ENCODE measurements at regions not wholly inside any gene's neighbourhood (a gene's known extent, or its start where the extent isn't known, plus 50 kb on each side); places are given as distances from the start of the nearest gene placed in this dataset.
A peak's percentile ranks its signal among the peaks of the same experiment; 100 is the strongest.
"Not testable (repeated sequence)": the region's sequence is repeated elsewhere in the genome, so short reads cannot be mapped to it uniquely, and the experiment has no call there.

GRCh38 chr1:229176457-229176856 lies 94.5 kb upstream of the RAB4A start:
- DNase-seq (ENCODE audit: low read depth in 2 of 2), result not testable (repeated sequence)

- DNase-seq (ENCODE audit: low read depth in 2 of 2), result no peak
These were observed 90.8 kb upstream of the RAB4A start for GRCh38 chr1:229180161-229180560.

- no peak for DNase-seq (ENCODE audit: low read depth in 2 of 2)
These were observed 89.5 kb upstream of the RAB4A start for GRCh38 chr1:229181419-229181818.

DNA sequence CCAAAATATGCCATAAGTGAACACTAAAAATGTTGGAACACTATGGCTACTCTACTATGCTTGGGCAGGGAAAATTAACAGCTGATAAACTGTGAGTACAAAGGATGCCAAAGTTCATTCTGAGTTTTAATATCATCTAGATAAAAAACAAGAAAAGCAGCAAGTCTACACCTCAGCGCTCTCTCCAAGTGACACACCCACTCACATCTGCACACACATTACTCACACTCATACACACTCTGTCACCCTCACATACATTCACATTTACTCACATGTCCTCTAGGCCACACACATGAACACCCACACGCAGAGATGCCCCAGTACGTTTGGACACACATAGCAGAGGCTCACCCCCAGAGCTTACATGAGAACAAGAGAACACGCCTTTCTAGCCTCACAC lies 87.3 kb upstream of the RAB4A start:
- no peak for DNase-seq (ENCODE audit: low read depth in 2 of 2)

GRCh38 chr1:229184066-229184465 lies 86.8 kb upstream of the RAB4A start:
- no peak for DNase-seq (ENCODE audit: low read depth in 2 of 2)

GRCh38 chr1:229185963-229186362 lies 84.9 kb upstream of the RAB4A start:
- no peak for DNase-seq (ENCODE audit: low read depth in 2 of 2)

DNA sequence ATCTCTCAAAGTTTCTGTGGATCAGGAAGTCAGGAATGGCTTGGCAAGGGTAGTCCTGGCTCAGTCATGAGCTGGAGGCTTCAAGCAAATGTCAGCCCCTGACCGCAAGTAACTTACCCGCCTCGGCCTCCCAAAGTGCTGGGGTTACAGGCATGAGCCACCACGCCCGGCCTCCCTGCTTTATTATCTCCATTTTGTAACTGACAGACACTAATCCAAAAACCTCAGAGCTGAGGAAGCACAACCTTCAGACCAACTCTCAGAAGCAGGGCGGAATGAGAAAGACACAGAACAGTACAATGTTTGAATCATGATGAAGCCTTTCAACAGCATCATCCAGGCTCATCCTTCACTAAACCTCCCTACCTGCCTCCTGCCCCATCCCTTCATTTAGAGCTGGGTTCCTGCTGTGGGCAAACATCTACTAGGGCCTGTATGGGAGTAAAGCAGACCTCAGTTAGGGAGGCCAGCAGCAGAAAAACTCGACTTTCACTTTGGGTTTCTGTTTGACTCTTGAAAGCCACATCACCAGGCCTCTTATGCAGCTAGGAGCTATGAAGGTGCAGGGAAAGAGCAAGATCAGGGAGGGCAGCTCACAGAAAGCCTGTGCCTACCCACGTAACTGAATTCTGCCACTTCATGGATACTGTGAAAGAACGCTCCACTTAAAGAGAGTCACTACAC lies 84.4 kb upstream of the RAB4A start:
- DNase-seq (ENCODE audit: low read depth in 2 of 2), result no peak

DNA sequence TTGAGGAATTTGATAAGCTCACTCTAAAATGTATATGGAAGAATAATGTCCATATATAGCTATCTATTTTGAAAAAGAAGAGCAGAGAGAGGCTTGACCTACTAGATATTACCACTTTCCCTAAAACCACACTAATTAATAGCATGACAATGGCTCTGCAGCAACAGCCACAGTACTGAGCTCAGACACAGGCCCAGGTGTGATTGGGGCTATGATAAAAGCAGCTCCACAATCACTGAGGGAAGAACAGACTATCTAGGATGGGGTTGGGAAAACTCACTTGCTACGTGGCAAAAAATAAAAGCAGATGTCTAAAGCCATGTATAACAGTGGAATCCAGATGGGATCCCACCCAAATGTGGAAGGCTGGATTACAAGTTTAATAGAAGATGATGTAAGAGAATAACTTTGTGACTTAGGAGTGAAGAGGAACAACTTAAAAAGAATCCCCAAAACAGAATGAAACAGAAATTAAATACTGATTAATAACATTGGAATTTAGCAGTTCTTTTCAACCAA lies 80.8 kb upstream of the RAB4A start:
- DNase-seq (ENCODE audit: low read depth in 2 of 2), result peak; percentile 46 to 62

DNA sequence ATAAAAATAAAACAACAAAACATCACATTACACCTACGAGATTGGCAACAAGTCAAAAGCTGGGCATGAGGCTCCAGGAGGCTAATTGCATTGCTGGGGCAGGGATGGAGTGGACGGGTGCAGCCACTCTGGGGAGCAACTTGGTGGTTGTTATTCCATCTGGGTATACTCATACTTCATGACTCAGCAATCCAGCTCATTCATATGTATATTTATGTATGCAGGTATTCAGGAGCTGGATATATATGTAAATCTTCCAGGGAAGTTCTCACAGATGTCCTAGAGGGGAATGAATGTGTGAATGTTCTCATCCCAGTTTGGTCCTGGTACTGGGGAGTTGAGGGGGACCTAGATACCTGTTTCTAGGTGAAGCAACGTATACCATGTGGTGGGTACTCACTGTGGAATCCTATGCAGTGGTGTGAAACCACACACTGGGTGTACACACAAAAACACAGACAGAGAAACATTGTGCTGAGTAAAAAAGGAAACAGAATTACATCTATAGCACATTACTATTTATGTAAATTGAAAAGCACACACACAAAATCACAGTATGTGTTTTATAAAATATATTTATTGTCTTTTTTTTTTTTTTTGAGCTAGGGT lies 79.7 kb upstream of the RAB4A start:
- DNase-seq (ENCODE audit: low read depth in 2 of 2), result no peak

- DNase-seq (ENCODE audit: low read depth in 2 of 2), result no peak
These were observed 78.9 kb upstream of the RAB4A start for GRCh38 chr1:229192031-229192430.

DNA sequence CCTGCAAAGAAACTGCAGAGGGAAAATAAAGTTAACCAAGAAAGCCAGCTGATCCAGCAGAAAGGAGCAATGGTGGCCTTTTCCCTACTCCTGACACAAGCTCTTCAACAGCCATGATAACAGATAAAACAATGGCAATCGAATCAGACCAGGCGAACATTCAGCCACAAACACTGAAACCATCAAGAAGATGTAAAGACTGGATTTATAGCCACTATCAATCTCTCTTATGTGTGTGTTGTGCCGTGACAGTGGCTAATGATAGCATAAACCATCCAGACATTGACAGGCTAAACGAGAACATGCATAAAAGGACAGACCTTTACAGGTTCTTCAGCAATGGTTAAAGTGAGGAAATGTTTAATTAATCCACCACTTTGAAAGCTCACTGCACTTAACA lies 78.1 kb upstream of the RAB4A start:
- no peak for DNase-seq (ENCODE audit: low read depth in 2 of 2)

GRCh38 chr1:229194096-229194495 lies 76.8 kb upstream of the RAB4A start:
- DNase-seq (ENCODE audit: low read depth in 2 of 2), result no peak

GRCh38 chr1:229195246-229195645 lies 75.7 kb upstream of the RAB4A start:
- no peak for DNase-seq (ENCODE audit: low read depth in 2 of 2)

DNA sequence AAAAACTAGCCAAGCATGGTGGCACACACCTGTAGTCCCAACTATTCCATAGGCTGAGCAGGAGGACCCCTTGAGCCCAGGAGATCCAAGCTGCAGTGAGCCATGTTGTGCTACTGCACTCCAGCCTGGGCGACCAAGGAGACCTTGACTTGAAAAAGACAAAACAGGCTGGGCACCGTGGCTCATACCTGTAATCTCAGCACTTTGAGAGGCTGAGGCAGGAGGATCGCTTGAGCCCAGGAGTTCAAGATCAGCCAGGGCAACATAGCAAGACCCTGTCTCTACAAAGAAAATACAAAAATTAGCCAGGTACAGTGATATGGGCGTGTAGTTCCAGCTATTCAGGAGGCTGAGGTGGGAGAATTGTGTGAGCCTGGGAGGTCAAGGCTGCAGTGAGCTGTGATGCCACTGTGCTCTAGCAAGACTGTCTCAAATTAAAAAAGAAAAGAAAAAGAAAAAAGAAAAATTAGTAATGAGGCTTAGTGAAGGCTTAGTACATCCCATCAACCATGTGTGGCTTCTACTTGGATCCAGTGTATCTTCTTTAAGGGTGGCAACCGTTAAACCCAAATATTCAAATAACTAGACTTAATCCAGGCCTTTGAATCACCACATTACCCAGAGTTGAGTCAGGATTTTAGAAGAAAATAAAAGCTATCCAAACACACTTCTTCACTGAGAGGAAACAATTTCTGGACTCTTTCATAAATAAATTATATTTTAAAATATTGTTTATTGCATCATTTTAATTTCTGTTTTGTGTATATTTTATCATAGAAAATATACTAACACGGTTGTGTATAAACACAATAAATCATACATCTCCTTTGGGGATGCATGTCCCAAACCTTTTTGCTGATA lies 74.3 kb upstream of the RAB4A start:
- no peak for DNase-seq (ENCODE audit: low read depth in 2 of 2)

- DNase-seq (ENCODE audit: low read depth in 2 of 2), result no peak
These were observed 73.7 kb upstream of the RAB4A start for GRCh38 chr1:229197265-229197585.

DNA sequence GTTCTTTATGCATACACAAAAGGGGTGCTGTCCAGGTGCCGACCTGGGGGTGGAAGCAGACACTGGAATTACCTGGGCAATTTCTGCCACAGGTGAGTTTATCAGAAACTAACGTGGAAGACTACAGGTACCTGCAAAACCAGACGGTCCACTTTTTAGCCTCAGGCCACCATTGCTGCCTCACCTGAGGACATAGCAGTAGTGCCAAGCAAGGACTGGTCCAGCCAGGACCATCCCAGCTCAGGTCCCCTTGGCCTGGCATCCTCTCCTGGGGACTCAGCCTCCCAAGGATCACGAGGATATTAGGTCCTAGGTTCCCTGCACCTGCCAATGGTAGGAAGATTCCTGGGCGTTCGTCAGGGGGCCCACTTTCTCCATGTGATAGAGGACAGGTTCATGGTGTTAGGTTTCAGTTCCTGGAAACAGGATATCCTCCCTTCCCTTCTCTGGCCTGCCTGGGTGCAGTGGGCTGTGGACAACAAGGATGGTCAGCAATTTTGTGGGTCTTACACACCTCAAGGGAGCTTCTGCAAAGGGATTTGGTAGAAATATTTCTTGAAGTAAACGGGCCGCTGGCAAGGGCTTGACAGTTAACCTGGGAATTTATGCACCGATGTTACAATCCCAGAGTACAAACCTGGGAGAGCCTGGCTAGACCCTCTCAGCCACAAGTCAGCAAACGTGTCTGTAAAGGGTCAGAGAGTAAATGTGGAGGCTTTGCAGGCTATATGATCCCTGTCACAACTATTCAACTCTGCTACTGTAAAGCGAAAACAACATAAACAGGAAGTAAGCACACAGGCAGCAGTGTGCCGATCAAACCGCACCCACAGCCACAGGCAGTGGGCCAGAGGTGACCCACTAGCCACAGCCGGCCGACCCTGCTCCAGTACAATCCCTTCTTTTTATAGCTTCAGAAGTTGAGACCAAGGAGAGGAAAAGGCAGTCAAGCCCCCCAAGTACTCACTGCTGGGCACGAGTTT lies 71.4 kb upstream of the RAB4A start:
- DNase-seq (ENCODE audit: low read depth in 2 of 2), result no peak

- peak; percentile 50 to 55 for DNase-seq (ENCODE audit: low read depth in 2 of 2)
These were observed 67.7 kb upstream of the RAB4A start for GRCh38 chr1:229203030-229203751.

GRCh38 chr1:229203991-229204632 lies 66.8 kb upstream of the RAB4A start:
- no peak for DNase-seq (ENCODE audit: low read depth in 2 of 2)

DNA sequence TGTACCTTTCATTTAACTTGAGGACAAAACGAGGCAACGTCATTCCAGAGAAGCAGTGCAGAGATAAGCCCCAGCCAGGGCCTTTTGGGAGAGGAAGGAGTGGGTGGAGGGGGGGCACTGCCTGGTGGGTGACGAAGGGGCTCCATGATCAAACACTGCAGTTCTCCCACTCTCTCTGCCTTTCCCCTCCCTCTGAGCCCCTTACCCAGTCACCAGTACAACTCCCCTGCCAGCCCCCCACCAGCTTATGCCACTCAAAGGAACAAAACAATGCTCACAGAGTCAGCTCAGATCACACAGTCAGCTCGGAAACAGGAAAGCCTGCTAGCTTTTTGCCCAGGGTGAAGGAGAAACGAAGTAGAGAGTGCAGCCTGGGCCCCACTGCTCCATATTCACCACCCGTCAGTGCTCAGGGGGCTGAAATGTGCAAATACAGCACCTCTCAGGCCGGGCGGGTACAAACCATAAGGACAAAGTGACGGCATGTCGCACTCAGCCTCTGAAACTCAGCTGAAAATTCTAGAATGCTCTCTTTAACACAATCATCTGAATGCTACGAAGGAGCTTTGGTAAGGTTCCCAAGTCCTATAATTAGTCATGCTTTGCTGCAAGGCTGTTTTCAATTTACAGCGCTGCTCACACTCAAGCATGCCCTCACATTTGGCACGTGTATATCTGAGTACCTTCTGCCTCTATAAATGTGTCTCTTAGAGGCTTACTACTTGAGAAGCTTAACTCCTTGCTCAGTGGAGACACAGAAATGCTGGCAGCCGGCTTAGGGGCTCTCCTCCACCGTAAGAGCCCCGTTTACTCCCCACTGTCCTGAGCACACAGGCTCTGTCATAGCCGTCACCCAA lies 65.8 kb upstream of the RAB4A start:
- DNase-seq (ENCODE audit: low read depth in 2 of 2), result peak; percentile 84 to 86

All from fibroblast of skin of left quadriceps (primary cell).